H9 (cell line): ENCODE measurements at regions not wholly inside any gene's neighbourhood (a gene's known extent, or its start where the extent isn't known, plus 50 kb on each side); places are given as distances from the start of the nearest gene placed in this dataset.

Source experiments
- DNase-seq: peaks from one replicate; pipeline ENCODE4 v3.0.0-alpha.2; 2017
- H2AFZ ChIP-seq: one replicate; pipeline ENCODE4 v1.6.1; 2013; ENCODE audit warnings: mild to moderate bottlenecking, low read length, control low read depth, moderate library complexity
- H2AK5ac ChIP-seq: 2 replicates; pipeline ENCODE4 v1.6.1; 2013; ENCODE audit warnings: low read length, control low read depth, mixed read lengths; ENCODE audit not compliant: insufficient read length
- H2BK120ac ChIP-seq: one replicate; pipeline ENCODE4 v1.6.1; 2013; ENCODE audit warnings: low read depth, mild to moderate bottlenecking, low read length, control low read depth, inconsistent platforms; ENCODE audit not compliant: poor library complexity, severe bottlenecking
- H2BK12ac ChIP-seq: 2 replicates; pipeline ENCODE4 v1.6.1; 2013; ENCODE audit warnings: low read length, control low read depth, mixed read lengths, low read depth; ENCODE audit not compliant: insufficient read length
- H2BK15ac ChIP-seq: 2 replicates; pipeline ENCODE4 v1.6.1; 2013; ENCODE audit warnings: low read depth, low read length, control low read depth
- H2BK20ac ChIP-seq: one replicate; pipeline ENCODE4 v1.6.1; 2013; ENCODE audit warnings: low read depth, mild to moderate bottlenecking, low read length, control low read depth, inconsistent platforms; ENCODE audit not compliant: poor library complexity, severe bottlenecking
- H2BK5ac ChIP-seq: 2 replicates; pipeline ENCODE4 v1.6.1; 2013; ENCODE audit warnings: low read length, control low read depth, mixed read lengths; ENCODE audit not compliant: insufficient read length
- H3K14ac ChIP-seq: 2 replicates; pipeline ENCODE4 v1.6.1; 2013; ENCODE audit warnings: low read length, control low read depth; ENCODE audit not compliant: insufficient read depth
- H3K18ac ChIP-seq: 2 replicates; pipeline ENCODE4 v1.6.1; 2013; ENCODE audit warnings: low read depth, mild to moderate bottlenecking, mixed read lengths, low read length, control low read depth; ENCODE audit not compliant: insufficient read length
- H3K23ac ChIP-seq: 2 replicates; pipeline ENCODE4 v1.6.1; 2013; ENCODE audit warnings: low read length, control low read depth, mixed read lengths, low read depth; ENCODE audit not compliant: insufficient read length
- H3K23me2 ChIP-seq: 2 replicates; pipeline ENCODE4 v1.6.1; 2013; ENCODE audit warnings: low read depth, mild to moderate bottlenecking, mixed read lengths, low read length, control low read depth; ENCODE audit not compliant: insufficient read length, poor library complexity, severe bottlenecking
- H3K27ac ChIP-seq: 2 replicates; pipeline ENCODE4 v1.5.1; 2013; ENCODE audit warnings: low read length, control low read depth, mixed read lengths, low read depth; ENCODE audit not compliant: insufficient read length
- H3K27me3 ChIP-seq: 2 replicates; pipeline ENCODE4 v1.6.1; 2013; ENCODE audit warnings: low read length, control low read depth, inconsistent platforms; ENCODE audit not compliant: insufficient read depth
- H3K4ac ChIP-seq: 2 replicates; pipeline ENCODE4 v1.6.1; 2013; ENCODE audit warnings: low read depth, mild to moderate bottlenecking, control low read depth, inconsistent platforms, low read length, moderate library complexity
- H3K4me1 ChIP-seq: 2 replicates; pipeline ENCODE4 v1.6.1; 2013; ENCODE audit warnings: low read length, control low read depth, inconsistent platforms; ENCODE audit not compliant: insufficient read depth
- H3K4me2 ChIP-seq: 2 replicates; pipeline ENCODE4 v1.6.1; 2013; ENCODE audit warnings: low read length, control low read depth, mixed read lengths; ENCODE audit not compliant: insufficient read length, insufficient read depth
- H3K56ac ChIP-seq: 2 replicates; pipeline ENCODE4 v1.6.1; 2013; ENCODE audit warnings: low read depth, mild to moderate bottlenecking, mixed read lengths, low read length, control low read depth; ENCODE audit not compliant: insufficient read length
- H3K79me1 ChIP-seq: 2 replicates; pipeline ENCODE4 v1.6.1; 2013; ENCODE audit warnings: low read depth, mild to moderate bottlenecking, moderate library complexity, low read length, control low read depth, inconsistent platforms; ENCODE audit not compliant: insufficient read depth, poor library complexity, severe bottlenecking
- H3K79me2 ChIP-seq: 2 replicates; pipeline ENCODE4 v1.6.1; 2013; ENCODE audit warnings: low read length, control low read depth, inconsistent platforms; ENCODE audit not compliant: insufficient read depth
- H3K9ac ChIP-seq: 2 replicates; pipeline ENCODE4 v1.6.1; 2013; ENCODE audit warnings: low read length, control low read depth, mixed read lengths; ENCODE audit not compliant: insufficient read length; ENCODE audit errors: extremely low read depth
- H3K9me3 ChIP-seq: one replicate; pipeline ENCODE4 v1.6.1; 2013; ENCODE audit warnings: low read depth, low read length, inconsistent platforms; ENCODE audit not compliant: control insufficient read depth
- H3T11ph ChIP-seq: one replicate; pipeline ENCODE4 v1.6.1; 2013; ENCODE audit warnings: mild to moderate bottlenecking, low read length, control low read depth, inconsistent platforms
- H4K20me1 ChIP-seq: one replicate; pipeline ENCODE4 v1.6.1; 2013; ENCODE audit not compliant: control insufficient read depth, insufficient read length, insufficient read depth
- H4K5ac ChIP-seq: 2 replicates; pipeline ENCODE4 v1.6.1; 2013; ENCODE audit warnings: low read depth, mild to moderate bottlenecking, mixed read lengths, low read length, control low read depth; ENCODE audit not compliant: insufficient read length
- H4K8ac ChIP-seq: replicated peaks from 2 replicates; pipeline ENCODE4 v1.6.1; 2013; ENCODE audit warnings: low read length, control low read depth, mixed read lengths, low read depth; ENCODE audit not compliant: insufficient read length
- H4K91ac ChIP-seq: 2 replicates; pipeline ENCODE4 v1.6.1; 2013; ENCODE audit warnings: low read depth, mild to moderate bottlenecking, moderate library complexity, mixed read lengths, low read length, control low read depth; ENCODE audit not compliant: insufficient read length
- H3K27ac Mint-ChIP-seq, 3 experiments: 2 replicates in 2 of 3; 3 replicates in 1 of 3; pipeline ENCODE4 v1.8.0; 2020 to 2021; ENCODE audit warnings: mixed read lengths in 3 of 3, mild to moderate bottlenecking in 1 of 3, moderate library complexity in 1 of 3
- H3K27me3 Mint-ChIP-seq: 2 replicates; pipeline ENCODE4 v1.8.0; 2021; ENCODE audit warnings: low read depth, mild to moderate bottlenecking, moderate library complexity, mixed read lengths
- H3K36me3 Mint-ChIP-seq, 3 experiments: 2 replicates in 2 of 3; 3 replicates in 1 of 3; pipeline ENCODE4 v1.8.0; 2020 to 2021; ENCODE audit warnings: low read depth in 3 of 3, mixed read lengths in 3 of 3; ENCODE audit not compliant: insufficient read depth in 1 of 3
- H3K4me1 Mint-ChIP-seq, 2 experiments: 2 replicates each; pipeline ENCODE4 v1.8.0; 2020; ENCODE audit warnings: mixed read lengths in 2 of 2
- H3K4me3 Mint-ChIP-seq, 2 experiments: 2 replicates in 1 of 2; 3 replicates in 1 of 2; pipeline ENCODE4 v1.8.0; 2020 to 2021; ENCODE audit warnings: mild to moderate bottlenecking in 2 of 2, mixed read lengths in 2 of 2, moderate library complexity in 1 of 2
- H3K9me3 Mint-ChIP-seq, 2 experiments: 2 replicates in 1 of 2; 3 replicates in 1 of 2; pipeline ENCODE4 v1.8.0; 2020; ENCODE audit warnings: mild to moderate bottlenecking in 2 of 2, mixed read lengths in 2 of 2, moderate library complexity in 1 of 2
- WGBS: extraction: QIAGEN DNeasy Blood & Tissue Kit; methylation state at CpG from one replicate; pipeline ENCODE4 v1.1.7; 2013; ENCODE audit warnings: missing lambda C conversion rate, low lambda C conversion rate, mixed read lengths; ENCODE audit not compliant: insufficient read length; ENCODE audit errors: extremely low coverage; 5-methylcytosine and 5-hydroxymethylcytosine counted together
- TF ChIP-seq, protein P1 (sequence below): fragments of 200-600 bp; sonication (generic); conservative IDR thresholded peaks from 3 replicates; pipeline ENCODE4 v1.8.0; 2021; ENCODE audit warnings: antibody characterized with exemption, mild to moderate bottlenecking

DNA sequence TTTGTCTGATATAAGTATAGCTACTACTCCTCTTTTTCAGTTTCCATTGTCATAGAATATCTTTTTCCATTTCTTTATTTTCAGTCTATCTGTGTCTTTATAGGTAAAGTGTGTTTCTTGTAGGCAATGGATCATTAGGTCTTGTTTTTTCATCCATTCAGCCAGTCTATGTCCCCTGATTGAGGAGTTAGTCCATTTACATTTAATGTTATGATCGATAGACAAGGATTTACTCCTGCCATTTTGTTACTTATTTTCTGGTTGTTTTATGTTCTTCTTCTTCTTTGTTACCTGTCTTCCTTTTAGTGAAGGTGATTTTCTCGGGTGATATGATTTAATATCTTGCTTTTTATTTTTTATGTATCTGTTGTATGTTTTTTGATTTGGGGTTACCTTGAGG, 169.0 kb downstream of the BARX1 start:
- Histone ChIP-seq H3K18ac (no peak overlapping the region), H3K23ac (no peak overlapping the region), H3K79me2 (no peaks in the 10 kb centered on the region), H3K9me3 (no peaks in the 10 kb centered on the region), H3K4me1 (no peaks in the 10 kb centered on the region), H3K4me2 (no peak overlapping the region), H3K9ac (no peak overlapping the region), H2AFZ (no peak overlapping the region), H3K14ac (no peak overlapping the region), H4K8ac (no peak overlapping the region), H3K4ac (no peak overlapping the region), H2BK120ac (no peak overlapping the region), H2BK5ac (no peak overlapping the region), H4K91ac (no peak overlapping the region), H3K79me1 (no peaks in the 10 kb centered on the region), H4K20me1 (no peaks in the 10 kb centered on the region), H3T11ph (no peak overlapping the region), H2AK5ac (no peak overlapping the region), H3K23me2 (no peaks in the 10 kb centered on the region), H2BK20ac (no peak overlapping the region), H3K56ac (no peak overlapping the region), H3K27me3 (no peaks in the 10 kb centered on the region), H2BK15ac (no peak overlapping the region), H4K5ac (no peak overlapping the region), H2BK12ac (no peak overlapping the region), H3K27ac (no peak overlapping the region)
- peaks cover 2 to 3% of the 10 kb centered on the region in 2 experiments for H3K4me1 Mint-ChIP-seq
- peaks cover 12 to 26% of the 10 kb centered on the region in 2 experiments for H3K9me3 Mint-ChIP-seq
- TF ChIP-seq, protein P1, sequence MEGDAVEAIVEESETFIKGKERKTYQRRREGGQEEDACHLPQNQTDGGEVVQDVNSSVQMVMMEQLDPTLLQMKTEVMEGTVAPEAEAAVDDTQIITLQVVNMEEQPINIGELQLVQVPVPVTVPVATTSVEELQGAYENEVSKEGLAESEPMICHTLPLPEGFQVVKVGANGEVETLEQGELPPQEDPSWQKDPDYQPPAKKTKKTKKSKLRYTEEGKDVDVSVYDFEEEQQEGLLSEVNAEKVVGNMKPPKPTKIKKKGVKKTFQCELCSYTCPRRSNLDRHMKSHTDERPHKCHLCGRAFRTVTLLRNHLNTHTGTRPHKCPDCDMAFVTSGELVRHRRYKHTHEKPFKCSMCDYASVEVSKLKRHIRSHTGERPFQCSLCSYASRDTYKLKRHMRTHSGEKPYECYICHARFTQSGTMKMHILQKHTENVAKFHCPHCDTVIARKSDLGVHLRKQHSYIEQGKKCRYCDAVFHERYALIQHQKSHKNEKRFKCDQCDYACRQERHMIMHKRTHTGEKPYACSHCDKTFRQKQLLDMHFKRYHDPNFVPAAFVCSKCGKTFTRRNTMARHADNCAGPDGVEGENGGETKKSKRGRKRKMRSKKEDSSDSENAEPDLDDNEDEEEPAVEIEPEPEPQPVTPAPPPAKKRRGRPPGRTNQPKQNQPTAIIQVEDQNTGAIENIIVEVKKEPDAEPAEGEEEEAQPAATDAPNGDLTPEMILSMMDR: no peak
- no peak overlapping the region for H3K27ac Mint-ChIP-seq
- no CpG with 5 or more reads among the region's 2 CpGs for WGBS
- H3K36me3 Mint-ChIP-seq: peaks cover 0 to 7% (median 0%) of the 10 kb centered on the region in 3 experiments; a peak in 4 of 7 replicates
- H3K27me3 Mint-ChIP-seq: peaks cover 17% of the 10 kb centered on the region
- no peak for DNase-seq
- H3K4me3 Mint-ChIP-seq: no peak overlapping the region
